Nephron progenitor cell (in vitro differentiated cells): ENCODE measurements at regions not wholly inside any gene's neighbourhood (a gene's known extent, or its start where the extent isn't known, plus 50 kb on each side); places are given as distances from the start of the nearest gene placed in this dataset.

Source experiments
- DNase-seq: peaks from one replicate; pipeline ENCODE4 v3.0.0; 2021
- H3K27ac Mint-ChIP-seq: 2 replicates; pipeline ENCODE4 v1.8.0; 2021; ENCODE audit warnings: mild to moderate bottlenecking, moderate library complexity, mixed read lengths
- H3K27me3 Mint-ChIP-seq: 2 replicates; pipeline ENCODE4 v1.8.0; 2021; ENCODE audit warnings: mild to moderate bottlenecking, low read depth, mixed read lengths; ENCODE audit not compliant: poor library complexity
- H3K36me3 Mint-ChIP-seq: 2 replicates; pipeline ENCODE4 v1.8.0; 2021; ENCODE audit warnings: low read depth, mixed read lengths
- H3K4me1 Mint-ChIP-seq: 2 replicates; pipeline ENCODE4 v1.8.0; 2021; ENCODE audit warnings: mixed read lengths
- H3K4me3 Mint-ChIP-seq: 2 replicates; pipeline ENCODE4 v1.8.0; 2021; ENCODE audit warnings: mild to moderate bottlenecking, moderate library complexity, mixed read lengths
- H3K9me3 Mint-ChIP-seq: 2 replicates; pipeline ENCODE4 v1.8.0; 2021; ENCODE audit warnings: mild to moderate bottlenecking, moderate library complexity, mixed read lengths
- CTCF ChIP-seq: fragments of 200-600 bp; sonication (generic); IDR thresholded peaks from 2 replicates; pipeline ENCODE4 v1.5.0; 2021; ENCODE audit warnings: antibody characterized with exemption

- DNase-seq, result no peak
- TF ChIP-seq CTCF, result no peak
- Mint-ChIP-seq H3K4me3 (no peak overlapping the region), H3K9me3 (no peaks in the 10 kb centered on the region), H3K36me3 (no peaks in the 10 kb centered on the region), H3K27ac (no peak overlapping the region), H3K4me1 (no peaks in the 10 kb centered on the region), H3K27me3 (peaks cover 10% of the 10 kb centered on the region)
Measured at GRCh38 chr2:101597347-101597944, 100.1 kb upstream of the MAP4K4 start.

GRCh38 chr2:101596333-101596732, 101.2 kb upstream of the MAP4K4 start:
- no peak for TF ChIP-seq CTCF
- Mint-ChIP-seq H3K9me3 (no peaks in the 10 kb centered on the region), H3K27ac (no peak overlapping the region), H3K27me3 (peaks cover 10% of the 10 kb centered on the region), H3K4me1 (no peaks in the 10 kb centered on the region), H3K4me3 (no peak overlapping the region), H3K36me3 (no peaks in the 10 kb centered on the region)
- no peak for DNase-seq

GRCh38 chr2:101587251-101587650, 110.3 kb upstream of the MAP4K4 start:
- Mint-ChIP-seq H3K9me3 (peaks cover 19% of the 10 kb centered on the region), H3K27ac (no peak overlapping the region), H3K4me1 (no peaks in the 10 kb centered on the region), H3K36me3 (no peaks in the 10 kb centered on the region), H3K4me3 (no peak overlapping the region), H3K27me3 (no peaks in the 10 kb centered on the region)
- TF ChIP-seq CTCF, result no peak
- DNase-seq, result no peak

- no peaks in the 10 kb centered on the region for H3K4me1 Mint-ChIP-seq
- DNase-seq, result no peak
- H3K36me3 Mint-ChIP-seq, result no peaks in the 10 kb centered on the region
- H3K27ac Mint-ChIP-seq, result no peak overlapping the region
- peaks cover 8% of the 10 kb centered on the region for H3K27me3 Mint-ChIP-seq
- no peak for TF ChIP-seq CTCF
- no peak overlapping the region for H3K4me3 Mint-ChIP-seq
- peaks cover 19% of the 10 kb centered on the region for H3K9me3 Mint-ChIP-seq
Measured at GRCh38 chr2:101583861-101584260, 108.9 kb upstream of the RFX8 start.

- H3K4me3 Mint-ChIP-seq, result no peak overlapping the region
- DNase-seq, result no peak
- peaks cover 18% of the 10 kb centered on the region for H3K27me3 Mint-ChIP-seq
- H3K4me1 Mint-ChIP-seq, result no peaks in the 10 kb centered on the region
- H3K36me3 Mint-ChIP-seq, result no peaks in the 10 kb centered on the region
- peaks cover 19% of the 10 kb centered on the region for H3K9me3 Mint-ChIP-seq
- H3K27ac Mint-ChIP-seq, result no peak overlapping the region
- no peak for TF ChIP-seq CTCF
Measured at GRCh38 chr2:101581675-101582299, 106.9 kb upstream of the RFX8 start.

- H3K4me3 Mint-ChIP-seq, result no peak overlapping the region
- H3K27me3 Mint-ChIP-seq, result peaks cover 18% of the 10 kb centered on the region
- H3K4me1 Mint-ChIP-seq, result no peaks in the 10 kb centered on the region
- no peaks in the 10 kb centered on the region for H3K36me3 Mint-ChIP-seq
- TF ChIP-seq CTCF, result no peak
- no peak for DNase-seq
- H3K27ac Mint-ChIP-seq, result no peak overlapping the region
- H3K9me3 Mint-ChIP-seq, result peaks cover 15% of the 10 kb centered on the region
Measured at GRCh38 chr2:101580528-101580927, 105.6 kb upstream of the RFX8 start.
